ENCODE measurements at regions not wholly inside any gene's neighbourhood (a gene's known extent, or its start where the extent isn't known, plus 50 kb on each side); places are given as distances from the start of the nearest gene placed in this dataset.

GRCh38 chr2:121028577-121028976, 256.4 kb downstream of the TFCP2L1 start:
- H3K79me2 ChIP-seq (ENCODE audit: control insufficient read depth, insufficient read depth, low read length), result no peaks in the 10 kb centered on the region
- ChIA-PET CTCF (no interaction called here), POLR2A (interaction anchor here (0.6 kb wide), 1 partner anchor 489 kb away, joined by 10 read pairs; no protein-coding TSS in a partner anchor), RAD21 (ENCODE audit: unreplicated experiment) (no interaction called here), SMC1A (ENCODE audit: uncharacterized antibody, unreplicated experiment) (no interaction called here)
- no peak overlapping the region for H3K9ac ChIP-seq (ENCODE audit: control insufficient read depth, insufficient read depth, low read length)
- in situ Hi-C loops (cut with MboI) (no loop called here), intact Hi-C loops (cut with micrococcal nuclease; ENCODE audit: unreplicated experiment) (no loop called here)
- no TSS peak for BruUV-seq (replicated peaks)
- H3K9me3 ChIP-seq (replicated peaks; ENCODE audit: control insufficient read depth, insufficient read depth, low read length), result no peaks in the 10 kb centered on the region
- no peaks in the 10 kb centered on the region for H3K4me1 ChIP-seq (ENCODE audit: control insufficient read depth, insufficient read depth, low read length)
- H2AFZ ChIP-seq (ENCODE audit: control insufficient read depth, low read depth, low read length), result no peak overlapping the region
- DNase-seq (ENCODE audit: low read depth, low spot score) (no peak), ATAC-seq (no peak), FAIRE-seq (no peak)
- WGBS (ENCODE audit: insufficient coverage, insufficient replicate concordance, low lambda C conversion rate, missing lambda C conversion rate), result 0% methylated on average over 1 of the region's 1 CpG
- H3K4me3 ChIP-seq, result no peak overlapping the region
- peaks cover 0 to 3% of the 10 kb centered on the region in 2 experiments; a peak in 2 of 4 replicates for H3K27me3 ChIP-seq (replicated peaks in 1 of 2; ENCODE audit: control insufficient read depth in 2 of 2, insufficient read depth in 2 of 2, low read length in 1 of 2)
- no peak overlapping the region for H3K4me2 ChIP-seq (ENCODE audit: control insufficient read depth, insufficient read depth)
- H3K27ac ChIP-seq (ENCODE audit: control insufficient read depth, insufficient read depth), result no peak overlapping the region
- H4K20me1 ChIP-seq (ENCODE audit: control insufficient read depth, insufficient read depth), result no peaks in the 10 kb centered on the region
- no peaks in the 10 kb centered on the region for H3K36me3 ChIP-seq (ENCODE audit: control insufficient read depth in 2 of 2, insufficient read depth in 2 of 2, low read length in 1 of 2)
- no peak for TF ChIP-seq HDGF (IDR thresholded peaks at IDR 0.05)
- no peak for TF ChIP-seq SUZ12 (IDR thresholded peaks at IDR 0.05; ENCODE audit: unreplicated experiment)
- no peak for TF ChIP-seq ZBTB33 (IDR thresholded peaks at IDR 0.05)

DNA sequence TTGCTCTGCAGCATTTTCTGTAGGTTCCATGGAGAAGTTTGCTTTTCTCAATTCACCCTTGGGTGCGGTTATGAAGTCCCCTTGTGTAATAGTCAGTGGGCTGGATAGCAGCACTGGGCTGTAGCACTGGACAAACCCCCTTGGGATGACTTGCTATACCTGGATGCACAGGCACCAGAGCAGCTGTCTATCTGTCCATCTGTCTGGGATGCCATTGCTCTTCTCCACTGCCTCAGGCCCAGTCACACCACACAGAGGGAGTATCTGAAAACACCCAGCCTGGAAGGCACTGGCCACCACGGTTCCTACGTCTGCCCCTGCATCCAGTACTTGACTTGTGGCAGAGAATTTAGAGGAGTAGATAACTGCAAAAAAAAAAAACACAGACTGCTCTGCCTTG, 254.5 kb downstream of the TFCP2L1 start:
- no peak for TF ChIP-seq POU2F2 (IDR thresholded peaks at IDR 0.05; ENCODE audit: borderline replicate concordance, low read depth, low read length)
- no peak for TF ChIP-seq HDGF (IDR thresholded peaks at IDR 0.05)
- no peak for TF ChIP-seq SIN3A (IDR thresholded peaks at IDR 0.05; ENCODE audit: low read depth, low read length)
- no peak for TF ChIP-seq IKZF2 (IDR thresholded peaks at IDR 0.05)
- TF ChIP-seq POLR2A (IDR thresholded peaks at IDR 0.05; ENCODE audit: low read depth, low read length), result no peak
- TF ChIP-seq RAD51 (IDR thresholded peaks at IDR 0.05), result no peak
- TF ChIP-seq POLR2AphosphoS5 (IDR thresholded peaks at IDR 0.05; ENCODE audit: low read length), result no peak
- BruUV-seq (replicated peaks), result no TSS peak
- Histone ChIP-seq H2AFZ (ENCODE audit: control insufficient read depth, low read depth, low read length) (no peak overlapping the region), H3K79me2 (ENCODE audit: control insufficient read depth, insufficient read depth, low read length) (no peaks in the 10 kb centered on the region), H3K4me2 (ENCODE audit: control insufficient read depth, insufficient read depth) (no peak overlapping the region), H3K4me3 (no peak overlapping the region), H3K36me3 (ENCODE audit: control insufficient read depth in 2 of 2, insufficient read depth in 2 of 2, low read length in 1 of 2) (no peaks in the 10 kb centered on the region), H3K4me1 (ENCODE audit: control insufficient read depth, insufficient read depth, low read length) (no peaks in the 10 kb centered on the region), H3K27ac (ENCODE audit: control insufficient read depth, insufficient read depth) (no peak overlapping the region), H3K9ac (ENCODE audit: control insufficient read depth, insufficient read depth, low read length) (no peak overlapping the region), H3K9me3 (replicated peaks; ENCODE audit: control insufficient read depth, insufficient read depth, low read length) (no peaks in the 10 kb centered on the region), H3K27me3 (replicated peaks in 1 of 2; ENCODE audit: control insufficient read depth in 2 of 2, insufficient read depth in 2 of 2, low read length in 1 of 2) (peaks cover 0 to 5% of the 10 kb centered on the region in 2 experiments; a peak in 3 of 4 replicates), H4K20me1 (ENCODE audit: control insufficient read depth, insufficient read depth) (no peaks in the 10 kb centered on the region)
- ChIA-PET SMC1A (ENCODE audit: uncharacterized antibody, unreplicated experiment) (no interaction called here), POLR2A (no interaction called here), RAD21 (ENCODE audit: unreplicated experiment) (no interaction called here), CTCF (interaction anchor here (0.6 kb wide), 1 partner anchor 735 kb away, joined by 4 read pairs; no protein-coding TSS in a partner anchor)
- intact Hi-C loops (cut with micrococcal nuclease; ENCODE audit: unreplicated experiment), result no loop called here
- 3% methylated on average over 3 of the region's 3 CpGs for WGBS (ENCODE audit: insufficient coverage, insufficient replicate concordance, low lambda C conversion rate, missing lambda C conversion rate)
- ATAC-seq, result no peak
- in situ Hi-C loops (cut with MboI), result no loop called here
- FAIRE-seq, result no peak
- DNase-seq (ENCODE audit: low read depth, low spot score), result no peak
